H9 (cell line): ENCODE measurements at regions not wholly inside any gene's neighbourhood (a gene's known extent, or its start where the extent isn't known, plus 50 kb on each side); places are given as distances from the start of the nearest gene placed in this dataset.

Experiments used
- DNase-seq: peaks from one replicate; pipeline ENCODE4 v3.0.0-alpha.2; 2017
- H2AFZ ChIP-seq: one replicate; pipeline ENCODE4 v1.6.1; 2013; ENCODE audit warnings: mild to moderate bottlenecking, low read length, control low read depth, moderate library complexity
- H2AK5ac ChIP-seq: 2 replicates; pipeline ENCODE4 v1.6.1; 2013; ENCODE audit warnings: low read length, control low read depth, mixed read lengths; ENCODE audit not compliant: insufficient read length
- H2BK120ac ChIP-seq: one replicate; pipeline ENCODE4 v1.6.1; 2013; ENCODE audit warnings: low read depth, mild to moderate bottlenecking, low read length, control low read depth, inconsistent platforms; ENCODE audit not compliant: poor library complexity, severe bottlenecking
- H2BK12ac ChIP-seq: 2 replicates; pipeline ENCODE4 v1.6.1; 2013; ENCODE audit warnings: low read length, control low read depth, mixed read lengths, low read depth; ENCODE audit not compliant: insufficient read length
- H2BK15ac ChIP-seq: 2 replicates; pipeline ENCODE4 v1.6.1; 2013; ENCODE audit warnings: low read depth, low read length, control low read depth
- H2BK20ac ChIP-seq: one replicate; pipeline ENCODE4 v1.6.1; 2013; ENCODE audit warnings: low read depth, mild to moderate bottlenecking, low read length, control low read depth, inconsistent platforms; ENCODE audit not compliant: poor library complexity, severe bottlenecking
- H2BK5ac ChIP-seq: 2 replicates; pipeline ENCODE4 v1.6.1; 2013; ENCODE audit warnings: low read length, control low read depth, mixed read lengths; ENCODE audit not compliant: insufficient read length
- H3K14ac ChIP-seq: 2 replicates; pipeline ENCODE4 v1.6.1; 2013; ENCODE audit warnings: low read length, control low read depth; ENCODE audit not compliant: insufficient read depth
- H3K18ac ChIP-seq: 2 replicates; pipeline ENCODE4 v1.6.1; 2013; ENCODE audit warnings: low read depth, mild to moderate bottlenecking, mixed read lengths, low read length, control low read depth; ENCODE audit not compliant: insufficient read length
- H3K23ac ChIP-seq: 2 replicates; pipeline ENCODE4 v1.6.1; 2013; ENCODE audit warnings: low read length, control low read depth, mixed read lengths, low read depth; ENCODE audit not compliant: insufficient read length
- H3K23me2 ChIP-seq: 2 replicates; pipeline ENCODE4 v1.6.1; 2013; ENCODE audit warnings: low read depth, mild to moderate bottlenecking, mixed read lengths, low read length, control low read depth; ENCODE audit not compliant: insufficient read length, poor library complexity, severe bottlenecking
- H3K27ac ChIP-seq: 2 replicates; pipeline ENCODE4 v1.5.1; 2013; ENCODE audit warnings: low read length, control low read depth, mixed read lengths, low read depth; ENCODE audit not compliant: insufficient read length
- H3K27me3 ChIP-seq: 2 replicates; pipeline ENCODE4 v1.6.1; 2013; ENCODE audit warnings: low read length, control low read depth, inconsistent platforms; ENCODE audit not compliant: insufficient read depth
- H3K4ac ChIP-seq: 2 replicates; pipeline ENCODE4 v1.6.1; 2013; ENCODE audit warnings: low read depth, mild to moderate bottlenecking, control low read depth, inconsistent platforms, low read length, moderate library complexity
- H3K4me1 ChIP-seq: 2 replicates; pipeline ENCODE4 v1.6.1; 2013; ENCODE audit warnings: low read length, control low read depth, inconsistent platforms; ENCODE audit not compliant: insufficient read depth
- H3K4me2 ChIP-seq: 2 replicates; pipeline ENCODE4 v1.6.1; 2013; ENCODE audit warnings: low read length, control low read depth, mixed read lengths; ENCODE audit not compliant: insufficient read length, insufficient read depth
- H3K56ac ChIP-seq: 2 replicates; pipeline ENCODE4 v1.6.1; 2013; ENCODE audit warnings: low read depth, mild to moderate bottlenecking, mixed read lengths, low read length, control low read depth; ENCODE audit not compliant: insufficient read length
- H3K79me1 ChIP-seq: 2 replicates; pipeline ENCODE4 v1.6.1; 2013; ENCODE audit warnings: low read depth, mild to moderate bottlenecking, moderate library complexity, low read length, control low read depth, inconsistent platforms; ENCODE audit not compliant: insufficient read depth, poor library complexity, severe bottlenecking
- H3K79me2 ChIP-seq: 2 replicates; pipeline ENCODE4 v1.6.1; 2013; ENCODE audit warnings: low read length, control low read depth, inconsistent platforms; ENCODE audit not compliant: insufficient read depth
- H3K9ac ChIP-seq: 2 replicates; pipeline ENCODE4 v1.6.1; 2013; ENCODE audit warnings: low read length, control low read depth, mixed read lengths; ENCODE audit not compliant: insufficient read length; ENCODE audit errors: extremely low read depth
- H3K9me3 ChIP-seq: one replicate; pipeline ENCODE4 v1.6.1; 2013; ENCODE audit warnings: low read depth, low read length, inconsistent platforms; ENCODE audit not compliant: control insufficient read depth
- H3T11ph ChIP-seq: one replicate; pipeline ENCODE4 v1.6.1; 2013; ENCODE audit warnings: mild to moderate bottlenecking, low read length, control low read depth, inconsistent platforms
- H4K20me1 ChIP-seq: one replicate; pipeline ENCODE4 v1.6.1; 2013; ENCODE audit not compliant: control insufficient read depth, insufficient read length, insufficient read depth
- H4K5ac ChIP-seq: 2 replicates; pipeline ENCODE4 v1.6.1; 2013; ENCODE audit warnings: low read depth, mild to moderate bottlenecking, mixed read lengths, low read length, control low read depth; ENCODE audit not compliant: insufficient read length
- H4K8ac ChIP-seq: replicated peaks from 2 replicates; pipeline ENCODE4 v1.6.1; 2013; ENCODE audit warnings: low read length, control low read depth, mixed read lengths, low read depth; ENCODE audit not compliant: insufficient read length
- H4K91ac ChIP-seq: 2 replicates; pipeline ENCODE4 v1.6.1; 2013; ENCODE audit warnings: low read depth, mild to moderate bottlenecking, moderate library complexity, mixed read lengths, low read length, control low read depth; ENCODE audit not compliant: insufficient read length
- H3K27ac Mint-ChIP-seq, 3 experiments: 2 replicates in 2 of 3; 3 replicates in 1 of 3; pipeline ENCODE4 v1.8.0; 2020 to 2021; ENCODE audit warnings: mixed read lengths in 3 of 3, mild to moderate bottlenecking in 1 of 3, moderate library complexity in 1 of 3
- H3K27me3 Mint-ChIP-seq: 2 replicates; pipeline ENCODE4 v1.8.0; 2021; ENCODE audit warnings: low read depth, mild to moderate bottlenecking, moderate library complexity, mixed read lengths
- H3K36me3 Mint-ChIP-seq, 3 experiments: 2 replicates in 2 of 3; 3 replicates in 1 of 3; pipeline ENCODE4 v1.8.0; 2020 to 2021; ENCODE audit warnings: low read depth in 3 of 3, mixed read lengths in 3 of 3; ENCODE audit not compliant: insufficient read depth in 1 of 3
- H3K4me1 Mint-ChIP-seq, 2 experiments: 2 replicates each; pipeline ENCODE4 v1.8.0; 2020; ENCODE audit warnings: mixed read lengths in 2 of 2
- H3K4me3 Mint-ChIP-seq, 2 experiments: 2 replicates in 1 of 2; 3 replicates in 1 of 2; pipeline ENCODE4 v1.8.0; 2020 to 2021; ENCODE audit warnings: mild to moderate bottlenecking in 2 of 2, mixed read lengths in 2 of 2, moderate library complexity in 1 of 2
- H3K9me3 Mint-ChIP-seq, 2 experiments: 2 replicates in 1 of 2; 3 replicates in 1 of 2; pipeline ENCODE4 v1.8.0; 2020; ENCODE audit warnings: mild to moderate bottlenecking in 2 of 2, mixed read lengths in 2 of 2, moderate library complexity in 1 of 2
- WGBS: extraction: QIAGEN DNeasy Blood & Tissue Kit; methylation state at CpG from one replicate; pipeline ENCODE4 v1.1.7; 2013; ENCODE audit warnings: missing lambda C conversion rate, low lambda C conversion rate, mixed read lengths; ENCODE audit not compliant: insufficient read length; ENCODE audit errors: extremely low coverage; 5-methylcytosine and 5-hydroxymethylcytosine counted together
- TF ChIP-seq, protein P1 (sequence below): fragments of 200-600 bp; sonication (generic); conservative IDR thresholded peaks from 3 replicates; pipeline ENCODE4 v1.8.0; 2021; ENCODE audit warnings: antibody characterized with exemption, mild to moderate bottlenecking

- Histone ChIP-seq H3K9me3 (no peaks in the 10 kb centered on the region), H3K14ac (no peak overlapping the region), H2AFZ (no peak overlapping the region), H3K27ac (no peak overlapping the region), H2BK20ac (no peak overlapping the region), H3K4me2 (no peak overlapping the region), H3K4me1 (no peaks in the 10 kb centered on the region; the same call in 1 of the 2 replicates), H2AK5ac (no peak overlapping the region), H3K9ac (no peak overlapping the region), H3K79me1 (no peaks in the 10 kb centered on the region), H3T11ph (no peak overlapping the region), H3K18ac (no peak overlapping the region), H2BK12ac (no peak overlapping the region), H3K27me3 (no peaks in the 10 kb centered on the region), H3K23me2 (no peaks in the 10 kb centered on the region), H2BK15ac (no peak overlapping the region), H3K23ac (no peak overlapping the region), H4K91ac (no peak overlapping the region), H2BK5ac (no peak overlapping the region), H3K56ac (no peak overlapping the region), H3K79me2 (no peaks in the 10 kb centered on the region), H3K4ac (no peak overlapping the region), H2BK120ac (no peak overlapping the region), H4K20me1 (no peaks in the 10 kb centered on the region), H4K8ac (no peak overlapping the region), H4K5ac (no peak overlapping the region)
- WGBS, result no CpG with 5 or more reads among the region's 6 CpGs
- Mint-ChIP-seq H3K4me1 (peaks cover 20 to 28% of the 10 kb centered on the region in 2 experiments), H3K36me3 (no peaks in the 10 kb centered on the region), H3K27me3 (no peaks in the 10 kb centered on the region; the same call in none of the 2 replicates), H3K27ac (no peak overlapping the region), H3K9me3 (no peaks in the 10 kb centered on the region), H3K4me3 (no peak overlapping the region)
- TF ChIP-seq, protein P1, sequence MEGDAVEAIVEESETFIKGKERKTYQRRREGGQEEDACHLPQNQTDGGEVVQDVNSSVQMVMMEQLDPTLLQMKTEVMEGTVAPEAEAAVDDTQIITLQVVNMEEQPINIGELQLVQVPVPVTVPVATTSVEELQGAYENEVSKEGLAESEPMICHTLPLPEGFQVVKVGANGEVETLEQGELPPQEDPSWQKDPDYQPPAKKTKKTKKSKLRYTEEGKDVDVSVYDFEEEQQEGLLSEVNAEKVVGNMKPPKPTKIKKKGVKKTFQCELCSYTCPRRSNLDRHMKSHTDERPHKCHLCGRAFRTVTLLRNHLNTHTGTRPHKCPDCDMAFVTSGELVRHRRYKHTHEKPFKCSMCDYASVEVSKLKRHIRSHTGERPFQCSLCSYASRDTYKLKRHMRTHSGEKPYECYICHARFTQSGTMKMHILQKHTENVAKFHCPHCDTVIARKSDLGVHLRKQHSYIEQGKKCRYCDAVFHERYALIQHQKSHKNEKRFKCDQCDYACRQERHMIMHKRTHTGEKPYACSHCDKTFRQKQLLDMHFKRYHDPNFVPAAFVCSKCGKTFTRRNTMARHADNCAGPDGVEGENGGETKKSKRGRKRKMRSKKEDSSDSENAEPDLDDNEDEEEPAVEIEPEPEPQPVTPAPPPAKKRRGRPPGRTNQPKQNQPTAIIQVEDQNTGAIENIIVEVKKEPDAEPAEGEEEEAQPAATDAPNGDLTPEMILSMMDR, result no peak
- no peak for DNase-seq
Measured at GRCh38 chr15:69857250-69857649, 240.5 kb downstream of the TLE3 start.
